Nephron (organoid): ENCODE measurements at regions not wholly inside any gene's neighbourhood (a gene's known extent, or its start where the extent isn't known, plus 50 kb on each side); places are given as distances from the start of the nearest gene placed in this dataset.
"Not testable (repeated sequence)": the region's sequence is repeated elsewhere in the genome, so short reads cannot be mapped to it uniquely, and the experiment has no call there.

Experiments used
- H3K27ac Mint-ChIP-seq, 3 experiments: 2 replicates each; pipeline ENCODE4 v1.8.0; 2020; ENCODE audit warnings: mixed read lengths in 3 of 3, mild to moderate bottlenecking in 2 of 3, moderate library complexity in 1 of 3
- H3K27me3 Mint-ChIP-seq: 2 replicates; pipeline ENCODE4 v1.8.0; 2021; ENCODE audit warnings: low read depth, mild to moderate bottlenecking, moderate library complexity, mixed read lengths
- H3K36me3 Mint-ChIP-seq: 2 replicates; pipeline ENCODE4 v1.8.0; 2020; ENCODE audit warnings: low read depth, mixed read lengths
- H3K4me1 Mint-ChIP-seq: 2 replicates; pipeline ENCODE4 v1.8.0; 2020; ENCODE audit warnings: mixed read lengths
- H3K4me3 Mint-ChIP-seq, 3 experiments: 2 replicates each; pipeline ENCODE4 v1.8.0; 2020; ENCODE audit warnings: mild to moderate bottlenecking in 3 of 3, mixed read lengths in 3 of 3, moderate library complexity in 2 of 3
- H3K9me3 Mint-ChIP-seq: 2 replicates; pipeline ENCODE4 v1.8.0; 2020; ENCODE audit warnings: mixed read lengths
- CTCF ChIP-seq, 3 experiments: fragments of 200-600 bp; sonication (generic); IDR thresholded peaks; one replicate each; pipeline ENCODE4 v1.5.0; 2021; ENCODE audit warnings: antibody characterized with exemption in 3 of 3; ENCODE audit not compliant: unreplicated experiment in 3 of 3

DNA sequence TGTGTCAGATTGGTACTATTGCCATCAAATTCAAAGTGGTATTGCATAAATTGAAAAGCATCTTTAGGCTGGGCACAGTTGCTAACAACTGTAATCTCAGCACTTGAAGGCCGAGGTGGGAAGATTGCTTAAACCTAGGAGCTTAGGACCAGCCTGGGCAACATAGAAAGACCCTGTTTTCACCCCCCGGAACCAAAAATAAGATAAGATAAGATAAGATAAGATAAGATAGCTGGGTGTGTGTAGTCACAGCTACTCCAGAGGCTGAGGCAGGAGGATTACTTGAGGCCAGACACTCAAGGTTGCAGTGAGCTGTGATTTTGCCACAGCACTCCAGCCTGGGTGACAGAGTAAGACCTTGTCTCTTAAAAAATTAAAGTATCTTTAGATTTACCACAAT is 297.9 kb upstream of the SEMA6A start:
- peaks cover 7% of the 10 kb centered on the region for H3K9me3 Mint-ChIP-seq
- H3K27me3 Mint-ChIP-seq, result no peaks in the 10 kb centered on the region
- no peak overlapping the region for H3K4me3 Mint-ChIP-seq
- H3K36me3 Mint-ChIP-seq, result no peaks in the 10 kb centered on the region
- no peak for TF ChIP-seq CTCF (IDR thresholded peaks at IDR 0.05; ENCODE audit: unreplicated experiment in 3 of 3)
- no peaks in the 10 kb centered on the region for H3K4me1 Mint-ChIP-seq
- H3K27ac Mint-ChIP-seq, result no peak overlapping the region

- not testable (repeated sequence) for H3K36me3 Mint-ChIP-seq, H3K4me3 Mint-ChIP-seq, H3K9me3 Mint-ChIP-seq, H3K27me3 Mint-ChIP-seq, H3K27ac Mint-ChIP-seq
- H3K4me1 Mint-ChIP-seq, result peaks cover 35% of the 10 kb centered on the region
Measured at GRCh38 chr5:116867825-116868224, 293.2 kb upstream of the SEMA6A start.

DNA sequence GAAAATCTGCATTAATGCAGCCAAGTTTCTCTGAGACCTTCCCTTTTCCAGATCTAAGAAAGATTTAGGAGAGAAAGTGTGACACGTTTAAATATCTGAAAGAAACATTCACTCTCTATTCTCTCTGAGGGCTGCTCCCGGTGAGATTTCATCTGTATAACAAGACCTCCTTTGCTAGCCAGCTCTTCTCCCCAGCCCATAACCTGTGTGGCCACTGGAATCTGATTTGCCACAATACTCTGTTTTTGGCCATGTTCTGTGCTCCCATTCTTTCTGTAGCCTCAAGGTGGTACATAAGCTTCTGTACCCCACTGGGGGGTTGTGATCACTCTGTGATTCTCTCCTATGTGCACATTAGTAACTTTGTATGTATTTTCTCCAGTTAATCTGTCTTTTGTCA is 291.0 kb upstream of the SEMA6A start:
- H3K36me3 Mint-ChIP-seq, result no peaks in the 10 kb centered on the region
- peaks cover 3% of the 10 kb centered on the region for H3K27me3 Mint-ChIP-seq
- H3K4me3 Mint-ChIP-seq, result no peak overlapping the region
- no peak for TF ChIP-seq CTCF (IDR thresholded peaks at IDR 0.05; ENCODE audit: unreplicated experiment in 3 of 3)
- peak overlapping the region in 1 of 3 experiments; percentile 21 for H3K27ac Mint-ChIP-seq
- peaks cover 9% of the 10 kb centered on the region for H3K9me3 Mint-ChIP-seq
- peaks cover 51% of the 10 kb centered on the region for H3K4me1 Mint-ChIP-seq

- no peaks in the 10 kb centered on the region for H3K36me3 Mint-ChIP-seq
- H3K27ac Mint-ChIP-seq, result peak overlapping the region; percentile 43 to 91 (median 81)
- H3K4me3 Mint-ChIP-seq, result no peak overlapping the region
- no peak for TF ChIP-seq CTCF (IDR thresholded peaks at IDR 0.05; ENCODE audit: unreplicated experiment in 3 of 3)
- H3K27me3 Mint-ChIP-seq, result peaks cover 3% of the 10 kb centered on the region
- peaks cover 4% of the 10 kb centered on the region for H3K9me3 Mint-ChIP-seq
- H3K4me1 Mint-ChIP-seq, result peaks cover 55% of the 10 kb centered on the region
Measured at GRCh38 chr5:116864838-116865190, 290.2 kb upstream of the SEMA6A start.

GRCh38 chr5:116864157-116864837 is 289.7 kb upstream of the SEMA6A start:
- peak overlapping the region in 1 of 3 experiments; percentile 26 for H3K4me3 Mint-ChIP-seq
- H3K27ac Mint-ChIP-seq, result peak overlapping the region; percentile 81 to 91 (median 83)
- peaks cover 2% of the 10 kb centered on the region for H3K9me3 Mint-ChIP-seq
- H3K4me1 Mint-ChIP-seq, result peaks cover 58% of the 10 kb centered on the region
- H3K27me3 Mint-ChIP-seq, result peaks cover 3% of the 10 kb centered on the region
- no peaks in the 10 kb centered on the region for H3K36me3 Mint-ChIP-seq
- no peak for TF ChIP-seq CTCF (IDR thresholded peaks at IDR 0.05; ENCODE audit: unreplicated experiment in 3 of 3)

- H3K27me3 Mint-ChIP-seq, result peaks cover 3% of the 10 kb centered on the region
- no peak for TF ChIP-seq CTCF (IDR thresholded peaks at IDR 0.05; ENCODE audit: unreplicated experiment in 3 of 3)
- H3K36me3 Mint-ChIP-seq, result no peaks in the 10 kb centered on the region
- H3K27ac Mint-ChIP-seq, result peak overlapping the region; percentile 55 to 91 (median 78)
- peaks cover 66% of the 10 kb centered on the region for H3K4me1 Mint-ChIP-seq
- no peak overlapping the region for H3K4me3 Mint-ChIP-seq
- H3K9me3 Mint-ChIP-seq, result peaks cover 2% of the 10 kb centered on the region
Measured at GRCh38 chr5:116862632-116863455, 288.2 kb upstream of the SEMA6A start.
